ENCODE measurements at regions not wholly inside any gene's neighbourhood (a gene's known extent, or its start where the extent isn't known, plus 50 kb on each side); places are given as distances from the start of the nearest gene placed in this dataset.

GRCh38 chr4:62235911-62236310, 1035.8 kb downstream of the ADGRL3 start:
- WGBS (ENCODE audit: low lambda C conversion rate) = 2% methylated on average over 4 of the region's 4 CpGs
- intact Hi-C loops (cut with micrococcal nuclease; ENCODE audit: unreplicated experiment) = no loop called here
- Histone ChIP-seq H3K9ac (ENCODE audit: insufficient read depth, low read depth, low read length) (no peak overlapping the region), H3K36me3 (replicated peaks in 1 of 2; ENCODE audit: control insufficient read depth in 1 of 2, insufficient read depth in 2 of 2, low read length in 2 of 2) (no peaks in the 10 kb centered on the region), H3K4me2 (ENCODE audit: low read depth, low read length) (no peak overlapping the region), H3K4me1 (ENCODE audit: insufficient read depth, low read length) (no peaks in the 10 kb centered on the region), H3K4me3 (replicated peaks in 1 of 3; ENCODE audit: insufficient read depth in 1 of 3, low read depth in 2 of 3, low read length in 3 of 3) (no peak overlapping the region), H3K9me3 (ENCODE audit: low read length) (no peaks in the 10 kb centered on the region), H3K79me2 (ENCODE audit: insufficient read depth, low read length) (no peaks in the 10 kb centered on the region), H3K27ac (ENCODE audit: extremely low read length, insufficient read depth, low read length) (no peak overlapping the region), H4K20me1 (ENCODE audit: insufficient read depth, low read length) (no peaks in the 10 kb centered on the region), H2AFZ (ENCODE audit: low read length) (no peak overlapping the region), H3K27me3 (ENCODE audit: control insufficient read depth in 1 of 2, insufficient read depth in 2 of 2, low read length in 2 of 2) (no peaks in the 10 kb centered on the region)
- TF ChIP-seq MXD3 (CRISPR knock-in tag; IDR thresholded peaks at IDR 0.05) (no peak), XBP1 (CRISPR knock-in tag; IDR thresholded peaks at IDR 0.05) (no peak), KDM5B (CRISPR knock-in tag; IDR thresholded peaks at IDR 0.05; ENCODE audit: borderline replicate concordance) (no peak), ZNF703 (CRISPR knock-in tag; IDR thresholded peaks at IDR 0.05; ENCODE audit: borderline replicate concordance) (no peak), ZFP1 (CRISPR knock-in tag; IDR thresholded peaks at IDR 0.05) (no peak), ZNF775 (CRISPR knock-in tag; IDR thresholded peaks at IDR 0.05; ENCODE audit: borderline replicate concordance) (no peak), ZNF770 (CRISPR knock-in tag; IDR thresholded peaks at IDR 0.05) (no peak), PRPF4 (IDR thresholded peaks at IDR 0.05; ENCODE audit: low read depth, low read length, poor library complexity, severe bottlenecking) (no peak), CHD4 (IDR thresholded peaks at IDR 0.05; ENCODE audit: borderline replicate concordance, low read length) (no peak), ZNF234 (CRISPR knock-in tag; conservative IDR thresholded peaks at IDR 0.05) (no peak), ZSCAN22 (CRISPR knock-in tag; IDR thresholded peaks at IDR 0.05) (no peak), ZNF34 (CRISPR knock-in tag; IDR thresholded peaks at IDR 0.05; ENCODE audit: borderline replicate concordance) (no peak), ZNF121 (CRISPR knock-in tag; IDR thresholded peaks at IDR 0.05) (no peak)
- in situ Hi-C loops (cut with HindIII; ENCODE audit: extremely low pct_ligation_motif_present, low pct_unique_long_range_greater_than_20kb) = no loop called here
- ChIA-PET CTCF (ENCODE audit: low intra/inter-chr PET ratio, low total read pairs) (no interaction called here), POLR2A (no interaction called here)
- no TSS peak for BruUV-seq (replicated peaks)
- FAIRE-seq (no peak), DNase-seq (ENCODE audit: low spot score) (no peak), ATAC-seq (no peak)

All from HepG2 (cell line).